Panc1 (cell line): ENCODE measurements at regions not wholly inside any gene's neighbourhood (a gene's known extent, or its start where the extent isn't known, plus 50 kb on each side); places are given as distances from the start of the nearest gene placed in this dataset.

ENCODE experiments used
- ATAC-seq: fragments of 200-7000 bp; cut with Tn5 transposase; 2 replicates; pipeline ENCODE4 v1.9.1; 2020; ENCODE audit warnings: mild to moderate bottlenecking, moderate library complexity
- BruUV-seq: library from RNA; stranded (reverse); fragments of 400-500 nt; replicated peaks from 2 replicates; lab custom pipeline; 2021; lab: Mats Ljungman, UMichigan
- CTCF ChIA-PET: fragments of 300-600 bp; sonication (Branson Sonifier 250); formaldehyde crosslinking; loops from one replicate; lab custom pipeline; 2022; ENCODE audit warnings: antibody characterized with exemption; lab: Charles Lee
- POLR2A ChIA-PET: fragments of 300-600 bp; sonication (Branson Sonifier 250); formaldehyde crosslinking; loops from one replicate; lab custom pipeline; 2022; ENCODE audit warnings: antibody characterized with exemption; lab: Charles Lee
- DNase-seq: peaks from one replicate; pipeline ENCODE4 v3.0.0-alpha.2; 2010; ENCODE audit warnings: low read depth, low spot score
- H3K27ac ChIP-seq: 2 replicates; pipeline ENCODE4 v1.5.1; 2011; ENCODE audit warnings: mild to moderate bottlenecking, low read length, inconsistent platforms
- H3K27me3 ChIP-seq: fragments of 200-500 bp; sonication (Bioruptor generic); 2 replicates; pipeline ENCODE4 v1.6.0; 2014; ENCODE audit warnings: low read length, inconsistent platforms; ENCODE audit not compliant: control insufficient read depth, insufficient read depth
- H3K36me3 ChIP-seq: fragments of 200-500 bp; sonication (Bioruptor generic); 2 replicates; pipeline ENCODE4 v1.5.1; 2014; ENCODE audit warnings: inconsistent platforms, mild to moderate bottlenecking, low read length, moderate library complexity; ENCODE audit not compliant: control insufficient read depth, insufficient read depth
- H3K4me1 ChIP-seq: 2 replicates; pipeline ENCODE4 v1.5.1; 2011; ENCODE audit warnings: inconsistent platforms, mild to moderate bottlenecking, low read length, moderate library complexity; ENCODE audit not compliant: control insufficient read depth, insufficient read depth
- H3K4me3 ChIP-seq, 2 experiments: 2 replicates each; pipeline ENCODE4 v1.5.1; 2011 to 2012; ENCODE audit warnings: low read depth in 2 of 2, low read length in 2 of 2, mild to moderate bottlenecking in 2 of 2, inconsistent platforms in 1 of 2, moderate library complexity in 1 of 2
- H3K9me3 ChIP-seq: fragments of 200-500 bp; sonication (Bioruptor generic); 2 replicates; pipeline ENCODE4 v1.5.1; 2014; ENCODE audit warnings: low read depth, mild to moderate bottlenecking, inconsistent platforms, low read length, moderate library complexity; ENCODE audit not compliant: control insufficient read depth, insufficient read depth
- POLR2AphosphoS5 ChIP-seq: IDR thresholded peaks from 2 replicates; pipeline ENCODE4 v1.6.1; 2012; ENCODE audit warnings: mild to moderate bottlenecking, low read depth, low read length, moderate library complexity
- SIN3A ChIP-seq: IDR thresholded peaks from 2 replicates; pipeline ENCODE4 v1.6.1; 2012; ENCODE audit warnings: low read depth, mild to moderate bottlenecking, low read length, moderate library complexity, borderline replicate concordance; ENCODE audit not compliant: insufficient read depth
- TCF7L2 ChIP-seq: IDR thresholded peaks from 2 replicates; pipeline ENCODE4 v1.6.1; 2011; ENCODE audit warnings: mild to moderate bottlenecking, low read depth, low read length, inconsistent platforms
- in situ Hi-C: cut with HindIII; loops from 2 replicates; pipeline ENCODE4 v1.10.0; 2016; ENCODE audit warnings: low sequenced_read_pairs, low pct_unique_long_range_greater_than_20kb
- intact Hi-C: fragments of 100-400 bp; cut with micrococcal nuclease; formaldehyde crosslinking; loops from one replicate; pipeline ENCODE4 v1.10.0; 2022; ENCODE audit not compliant: unreplicated experiment
- TF ChIP-seq, protein P1 (sequence below): fragments of 450-650 bp; IDR thresholded peaks from 2 replicates; pipeline ENCODE4 v1.5.1; 2017; ENCODE audit warnings: mild to moderate bottlenecking
- TF ChIP-seq, protein P2 (sequence below), 2 experiments: IDR thresholded peaks; 2 replicates each; pipeline ENCODE4 v1.6.1; 2011 to 2012; ENCODE audit warnings: low read depth in 2 of 2, control low read depth in 1 of 2, low read length in 1 of 2, mild to moderate bottlenecking in 1 of 2, moderate library complexity in 1 of 2; ENCODE audit not compliant: insufficient read depth in 1 of 2

DNA sequence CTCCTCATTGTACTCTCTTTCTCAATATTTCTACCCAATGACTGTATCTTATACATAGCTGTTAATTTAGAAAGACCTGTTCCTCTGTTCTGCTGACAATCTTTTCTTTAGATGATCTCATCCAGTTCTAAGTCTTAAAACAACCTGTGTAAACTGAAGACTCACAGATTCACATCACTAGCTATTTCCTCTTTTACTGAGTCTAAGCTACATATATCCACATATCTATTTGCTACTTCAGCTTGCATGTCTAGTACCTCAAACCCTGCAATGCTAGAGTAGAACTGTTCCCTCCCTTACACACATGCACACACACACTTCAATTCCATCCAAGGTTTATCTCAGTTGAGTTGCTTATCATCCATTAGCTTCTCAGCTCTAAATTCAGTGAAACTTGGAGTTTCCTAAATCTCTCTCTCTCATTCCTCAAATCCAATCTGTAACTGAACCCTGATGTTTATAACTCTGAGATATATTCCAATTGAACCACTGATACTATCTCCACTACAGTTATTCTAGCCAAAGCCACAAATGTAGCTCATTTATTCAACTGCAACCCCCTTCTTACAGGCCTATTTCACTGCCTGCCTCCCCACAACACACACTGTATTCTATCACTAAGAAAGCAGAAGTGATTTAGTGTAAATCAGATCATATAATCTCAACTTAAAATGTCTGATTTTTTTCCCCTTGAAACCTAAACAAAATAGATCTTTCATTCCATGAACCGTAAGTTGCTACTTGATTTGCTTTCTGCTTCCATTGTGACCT is 1036.8 kb upstream of the POT1 start:
- Histone ChIP-seq H3K4me3 (no peak overlapping the region), H3K27ac (no peak overlapping the region), H3K4me1 (no peaks in the 10 kb centered on the region), H3K27me3 (no peaks in the 10 kb centered on the region), H3K36me3 (no peaks in the 10 kb centered on the region), H3K9me3 (no peaks in the 10 kb centered on the region)
- no peak for TF ChIP-seq SIN3A
- TF ChIP-seq, protein P1, sequence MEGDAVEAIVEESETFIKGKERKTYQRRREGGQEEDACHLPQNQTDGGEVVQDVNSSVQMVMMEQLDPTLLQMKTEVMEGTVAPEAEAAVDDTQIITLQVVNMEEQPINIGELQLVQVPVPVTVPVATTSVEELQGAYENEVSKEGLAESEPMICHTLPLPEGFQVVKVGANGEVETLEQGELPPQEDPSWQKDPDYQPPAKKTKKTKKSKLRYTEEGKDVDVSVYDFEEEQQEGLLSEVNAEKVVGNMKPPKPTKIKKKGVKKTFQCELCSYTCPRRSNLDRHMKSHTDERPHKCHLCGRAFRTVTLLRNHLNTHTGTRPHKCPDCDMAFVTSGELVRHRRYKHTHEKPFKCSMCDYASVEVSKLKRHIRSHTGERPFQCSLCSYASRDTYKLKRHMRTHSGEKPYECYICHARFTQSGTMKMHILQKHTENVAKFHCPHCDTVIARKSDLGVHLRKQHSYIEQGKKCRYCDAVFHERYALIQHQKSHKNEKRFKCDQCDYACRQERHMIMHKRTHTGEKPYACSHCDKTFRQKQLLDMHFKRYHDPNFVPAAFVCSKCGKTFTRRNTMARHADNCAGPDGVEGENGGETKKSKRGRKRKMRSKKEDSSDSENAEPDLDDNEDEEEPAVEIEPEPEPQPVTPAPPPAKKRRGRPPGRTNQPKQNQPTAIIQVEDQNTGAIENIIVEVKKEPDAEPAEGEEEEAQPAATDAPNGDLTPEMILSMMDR, result no peak
- TF ChIP-seq TCF7L2, result no peak
- TF ChIP-seq, protein P2, sequence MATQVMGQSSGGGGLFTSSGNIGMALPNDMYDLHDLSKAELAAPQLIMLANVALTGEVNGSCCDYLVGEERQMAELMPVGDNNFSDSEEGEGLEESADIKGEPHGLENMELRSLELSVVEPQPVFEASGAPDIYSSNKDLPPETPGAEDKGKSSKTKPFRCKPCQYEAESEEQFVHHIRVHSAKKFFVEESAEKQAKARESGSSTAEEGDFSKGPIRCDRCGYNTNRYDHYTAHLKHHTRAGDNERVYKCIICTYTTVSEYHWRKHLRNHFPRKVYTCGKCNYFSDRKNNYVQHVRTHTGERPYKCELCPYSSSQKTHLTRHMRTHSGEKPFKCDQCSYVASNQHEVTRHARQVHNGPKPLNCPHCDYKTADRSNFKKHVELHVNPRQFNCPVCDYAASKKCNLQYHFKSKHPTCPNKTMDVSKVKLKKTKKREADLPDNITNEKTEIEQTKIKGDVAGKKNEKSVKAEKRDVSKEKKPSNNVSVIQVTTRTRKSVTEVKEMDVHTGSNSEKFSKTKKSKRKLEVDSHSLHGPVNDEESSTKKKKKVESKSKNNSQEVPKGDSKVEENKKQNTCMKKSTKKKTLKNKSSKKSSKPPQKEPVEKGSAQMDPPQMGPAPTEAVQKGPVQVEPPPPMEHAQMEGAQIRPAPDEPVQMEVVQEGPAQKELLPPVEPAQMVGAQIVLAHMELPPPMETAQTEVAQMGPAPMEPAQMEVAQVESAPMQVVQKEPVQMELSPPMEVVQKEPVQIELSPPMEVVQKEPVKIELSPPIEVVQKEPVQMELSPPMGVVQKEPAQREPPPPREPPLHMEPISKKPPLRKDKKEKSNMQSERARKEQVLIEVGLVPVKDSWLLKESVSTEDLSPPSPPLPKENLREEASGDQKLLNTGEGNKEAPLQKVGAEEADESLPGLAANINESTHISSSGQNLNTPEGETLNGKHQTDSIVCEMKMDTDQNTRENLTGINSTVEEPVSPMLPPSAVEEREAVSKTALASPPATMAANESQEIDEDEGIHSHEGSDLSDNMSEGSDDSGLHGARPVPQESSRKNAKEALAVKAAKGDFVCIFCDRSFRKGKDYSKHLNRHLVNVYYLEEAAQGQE (IDR thresholded peaks at IDR 0.05; ENCODE audit: insufficient read depth in 1 of 2, low read depth in 2 of 2, low read length in 1 of 2), result no peak
- TF ChIP-seq POLR2AphosphoS5, result no peak
- DNase-seq, result no peak
- in situ Hi-C loops (no loop called here), intact Hi-C loops (no loop called here)
- no TSS peak for BruUV-seq
- ChIA-PET POLR2A (no interaction called here), CTCF (no interaction called here)
- ATAC-seq, result no peak

DNA sequence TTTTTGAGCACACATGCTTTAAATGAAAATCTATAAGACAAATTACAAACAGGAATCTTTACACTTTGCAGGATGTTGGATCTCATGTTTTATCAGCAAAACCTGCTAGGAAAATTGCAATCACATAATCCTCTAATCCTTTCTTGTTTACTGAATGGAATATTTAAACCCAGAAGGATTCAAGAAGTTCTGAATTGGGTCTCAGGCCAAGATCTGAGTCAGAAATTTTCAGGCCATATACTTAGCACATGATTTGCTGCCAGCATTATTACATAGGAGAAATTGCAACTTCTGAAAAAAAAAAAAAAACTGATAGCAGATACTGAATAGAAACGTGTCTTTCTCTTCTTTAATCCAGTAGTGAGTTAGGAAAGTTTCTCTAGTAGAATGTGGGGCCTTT is 1005.3 kb upstream of the POT1 start:
- no peaks in the 10 kb centered on the region; the same call in 1 of the 2 replicates for H3K9me3 ChIP-seq
- no peaks in the 10 kb centered on the region for H3K4me1 ChIP-seq
- ChIA-PET CTCF (no interaction called here), POLR2A (no interaction called here)
- no peak for DNase-seq
- no peaks in the 10 kb centered on the region for H3K27me3 ChIP-seq
- intact Hi-C loops (no loop called here), in situ Hi-C loops (no loop called here)
- no peak overlapping the region for H3K27ac ChIP-seq
- no TSS peak for BruUV-seq
- H3K4me3 ChIP-seq, result no peak overlapping the region
- ATAC-seq, result no peak
- TF ChIP-seq, protein P2 (IDR thresholded peaks at IDR 0.05; ENCODE audit: insufficient read depth in 1 of 2, low read depth in 2 of 2, low read length in 1 of 2), result no peak
- TF ChIP-seq, protein P1, result no peak
- TF ChIP-seq SIN3A (no peak), POLR2AphosphoS5 (no peak), TCF7L2 (no peak)
- no peaks in the 10 kb centered on the region for H3K36me3 ChIP-seq
